HG03064 (cell line): ENCODE measurements at regions not wholly inside any gene's neighbourhood (a gene's known extent, or its start where the extent isn't known, plus 50 kb on each side); places are given as distances from the start of the nearest gene placed in this dataset.
A peak's percentile ranks its signal among the peaks of the same experiment; 100 is the strongest.

Experiments used
- ATAC-seq: cut with Tn5 transposase; IDR thresholded peaks from one replicate; pipeline ENCODE4 v1.9.1; 2021; ENCODE audit warnings: low read depth; ENCODE audit not compliant: unreplicated experiment

GRCh38 chr7:47149208-47149839, 432.6 kb downstream of the TNS3 start:
- peak; percentile 79 for ATAC-seq

DNA sequence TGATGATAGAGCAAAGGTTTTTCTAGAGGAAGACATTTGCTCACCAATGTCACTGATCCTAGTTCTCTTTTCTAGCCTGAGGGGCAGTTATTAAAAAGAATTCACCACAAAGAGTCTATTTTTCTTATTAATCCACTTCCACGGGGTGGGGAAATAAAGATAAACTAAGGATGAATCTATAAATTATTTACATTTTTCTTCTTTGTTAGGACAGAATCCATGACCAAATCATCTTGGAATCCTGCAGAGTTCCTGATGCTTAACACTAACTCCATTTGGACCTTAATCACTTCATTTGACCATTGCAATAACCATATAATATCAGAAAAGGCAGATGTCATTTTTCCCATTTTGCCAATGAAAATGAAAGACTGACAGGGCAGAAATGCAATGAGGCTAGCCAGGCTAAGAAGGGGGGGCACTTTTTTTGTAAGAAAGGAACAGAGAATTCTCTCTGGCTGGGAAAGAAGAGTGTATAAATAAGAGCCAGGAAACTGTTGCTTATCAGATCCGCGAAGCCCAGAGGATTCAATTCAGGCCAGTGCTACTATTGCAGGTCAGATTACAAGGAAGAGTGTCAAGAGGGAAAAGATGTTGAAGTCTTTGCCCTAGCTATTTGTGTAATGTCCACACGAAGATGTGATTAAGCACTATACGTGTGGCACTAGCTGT, 433.2 kb downstream of the TNS3 start:
- ATAC-seq, result no peak

GRCh38 chr7:47147213-47147631, 434.7 kb downstream of the TNS3 start:
- no peak for ATAC-seq

- no peak for ATAC-seq
Measured at GRCh38 chr7:47145982-47146381, 435.9 kb downstream of the TNS3 start.

DNA sequence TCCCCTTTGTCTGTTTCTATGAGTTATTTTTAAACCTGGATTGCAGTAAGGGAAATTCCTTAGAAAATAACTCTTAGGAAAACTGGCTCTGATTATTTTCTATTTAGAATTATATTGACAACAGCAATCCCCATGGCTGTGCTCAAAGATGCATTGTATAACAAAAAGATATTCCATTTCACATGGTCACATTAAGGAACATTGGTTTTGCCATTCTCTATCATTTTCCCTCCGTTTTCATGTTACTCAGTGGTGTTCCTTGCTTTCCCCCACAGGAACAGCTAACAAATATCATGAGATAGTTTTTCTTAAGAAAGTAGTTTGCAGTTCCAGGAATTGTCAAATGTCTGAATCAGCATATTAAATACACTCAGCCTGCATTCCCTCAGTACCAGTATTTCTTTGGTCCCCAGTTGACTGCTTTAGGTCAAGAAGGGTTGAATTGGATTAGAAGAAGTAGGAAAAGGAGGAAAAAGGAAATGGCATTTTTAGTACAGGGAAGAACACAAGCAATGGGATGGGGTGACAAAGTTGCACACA, 436.7 kb downstream of the TNS3 start:
- no peak for ATAC-seq

- ATAC-seq, result no peak
Measured at GRCh38 chr7:47143339-47143738, 438.6 kb downstream of the TNS3 start.

DNA sequence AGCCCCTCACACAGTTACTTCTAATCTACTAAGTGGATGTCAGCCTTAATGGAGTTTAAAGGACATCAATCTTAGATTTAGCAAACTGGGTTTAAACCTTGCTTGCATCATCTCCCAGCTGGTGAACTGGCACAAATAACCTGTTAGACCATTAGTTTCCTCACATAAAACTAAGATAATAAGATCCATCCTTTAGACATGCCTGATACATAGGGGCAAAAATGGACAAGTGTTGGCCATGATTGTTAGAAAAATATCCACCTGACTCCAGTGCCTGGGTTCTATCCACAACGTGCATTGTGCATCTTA, 439.1 kb downstream of the TNS3 start:
- no peak for ATAC-seq

DNA sequence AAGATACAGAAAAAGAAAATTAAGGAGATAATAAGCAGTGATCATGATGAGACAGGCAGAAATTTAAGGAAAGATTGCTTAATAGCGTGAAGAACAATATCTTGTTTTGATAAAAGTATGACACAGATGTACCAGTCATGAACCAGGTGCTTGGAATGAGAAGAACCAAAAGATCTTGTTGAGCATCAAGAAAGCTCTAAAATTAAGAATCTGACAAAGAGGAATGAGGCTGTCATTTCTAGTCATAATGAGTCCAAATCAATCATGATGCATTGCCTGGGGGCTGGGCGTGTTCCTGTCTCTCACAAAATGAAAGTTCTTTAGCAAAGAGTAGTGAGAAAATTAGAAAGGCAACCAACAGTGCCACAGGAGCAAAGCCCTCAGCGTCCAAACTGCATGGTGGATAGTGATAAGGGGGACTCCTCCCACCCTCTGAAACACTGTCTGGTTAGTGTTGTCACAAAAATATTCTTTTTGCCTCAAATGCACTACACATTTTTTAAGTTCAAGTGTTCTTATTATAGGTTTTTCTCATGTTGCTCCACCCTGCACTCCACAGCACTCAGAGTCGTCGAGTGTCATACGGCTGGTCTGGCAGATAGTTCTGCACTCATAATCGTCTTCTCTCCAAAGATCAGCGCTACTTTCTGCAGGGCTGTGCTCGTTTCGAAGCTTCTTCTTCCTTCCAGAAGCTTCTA, 439.6 kb downstream of the TNS3 start:
- no peak for ATAC-seq

- no peak for ATAC-seq
Measured at GRCh38 chr7:47132471-47132870, 449.4 kb downstream of the TNS3 start.

DNA sequence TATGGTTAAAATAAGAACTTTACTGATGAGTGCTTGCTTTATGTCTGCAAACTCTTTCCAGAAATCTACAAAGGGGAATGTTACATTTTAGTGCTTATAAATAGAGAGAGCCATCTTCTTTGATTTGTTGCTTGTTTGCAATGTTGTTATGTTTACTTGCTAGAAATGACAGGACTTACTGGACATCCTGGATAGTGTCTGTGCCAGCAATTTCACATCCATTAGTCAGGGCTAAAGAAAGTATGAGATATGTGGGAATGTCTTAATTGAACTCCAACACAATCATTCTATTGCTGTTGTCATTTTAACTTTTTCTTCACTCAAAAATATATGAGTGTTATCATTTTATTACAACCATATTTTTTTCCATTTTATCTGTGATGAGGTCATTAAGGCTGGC, 453.2 kb downstream of the TNS3 start:
- no peak for ATAC-seq

- ATAC-seq, result no peak
Measured at GRCh38 chr7:47125529-47125928, 456.4 kb downstream of the TNS3 start.

- ATAC-seq, result no peak
Measured at GRCh38 chr7:47119261-47119865, 462.5 kb downstream of the TNS3 start.

DNA sequence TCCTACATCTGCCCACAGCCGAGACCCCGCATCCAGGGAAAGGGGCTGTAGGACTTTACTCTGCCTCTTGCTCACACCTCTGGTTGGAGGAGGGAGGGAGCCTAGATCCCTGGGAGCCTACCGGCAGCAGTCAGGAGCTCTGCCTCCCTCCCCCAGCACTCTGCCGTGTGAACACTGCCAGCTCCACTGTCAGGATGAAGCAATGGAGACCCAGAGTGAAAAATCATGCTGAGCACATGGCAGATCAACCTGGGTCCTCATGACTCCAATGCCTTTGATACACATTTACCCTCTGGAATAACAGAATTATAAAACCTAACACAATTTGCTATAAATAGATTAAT, 477.7 kb downstream of the TNS3 start:
- ATAC-seq, result no peak

DNA sequence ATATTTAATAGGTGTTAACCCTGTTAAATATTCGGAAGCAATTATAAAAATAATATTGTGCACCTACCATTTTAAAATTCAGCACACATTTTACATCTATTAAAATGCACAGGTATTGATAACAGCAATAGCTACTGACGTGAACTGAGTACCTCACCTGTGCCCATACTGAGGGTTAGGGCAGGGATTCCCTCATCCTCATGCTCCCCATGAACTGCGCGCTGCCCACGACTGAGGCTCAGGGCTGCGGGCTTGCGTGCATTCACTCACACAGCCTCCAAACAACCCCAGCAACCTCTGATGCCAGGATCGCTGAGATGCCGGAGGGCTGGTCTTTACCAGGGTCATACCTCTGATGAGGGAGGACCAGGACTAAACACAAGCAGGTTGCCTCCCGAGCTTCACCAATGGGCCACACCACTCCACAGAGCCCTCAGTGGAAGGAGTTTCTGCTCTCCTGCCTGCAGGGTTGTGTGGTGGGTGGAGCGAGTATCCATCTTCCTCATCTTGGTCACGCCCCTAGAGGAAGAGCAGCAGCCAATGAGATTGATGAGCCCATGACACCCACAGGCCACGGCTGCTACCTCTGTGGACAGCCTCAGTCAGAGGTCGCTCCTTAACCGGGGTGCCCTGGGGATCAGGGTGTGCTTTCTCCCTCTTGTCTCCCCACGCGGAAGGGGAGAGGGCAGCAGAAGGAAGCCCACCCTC, 478.3 kb downstream of the TNS3 start:
- no peak for ATAC-seq

DNA sequence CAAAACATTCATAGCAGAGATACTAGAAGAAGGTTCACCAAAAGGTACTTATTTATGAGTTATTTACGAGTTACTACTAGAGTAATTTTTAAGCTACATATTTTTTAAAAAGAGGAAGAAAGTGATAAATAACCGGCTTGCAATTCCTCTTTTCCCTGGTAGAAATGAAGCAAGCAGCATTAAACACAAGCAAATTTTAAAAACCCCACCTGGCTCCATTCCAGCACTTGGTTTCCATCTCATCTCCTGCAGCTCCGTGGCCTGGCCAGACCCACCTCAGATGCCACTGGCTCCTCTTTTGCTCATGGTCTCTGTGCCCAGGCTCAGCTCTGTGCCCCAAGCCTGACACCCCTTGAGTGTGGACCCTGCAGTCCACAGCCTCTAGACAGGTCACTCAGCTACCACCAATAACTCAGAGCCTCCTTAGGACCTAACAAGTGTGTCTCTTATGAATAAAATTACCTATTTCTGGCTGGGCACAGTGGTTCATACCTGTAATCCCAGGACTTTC, 479.5 kb downstream of the TNS3 start:
- no peak for ATAC-seq

DNA sequence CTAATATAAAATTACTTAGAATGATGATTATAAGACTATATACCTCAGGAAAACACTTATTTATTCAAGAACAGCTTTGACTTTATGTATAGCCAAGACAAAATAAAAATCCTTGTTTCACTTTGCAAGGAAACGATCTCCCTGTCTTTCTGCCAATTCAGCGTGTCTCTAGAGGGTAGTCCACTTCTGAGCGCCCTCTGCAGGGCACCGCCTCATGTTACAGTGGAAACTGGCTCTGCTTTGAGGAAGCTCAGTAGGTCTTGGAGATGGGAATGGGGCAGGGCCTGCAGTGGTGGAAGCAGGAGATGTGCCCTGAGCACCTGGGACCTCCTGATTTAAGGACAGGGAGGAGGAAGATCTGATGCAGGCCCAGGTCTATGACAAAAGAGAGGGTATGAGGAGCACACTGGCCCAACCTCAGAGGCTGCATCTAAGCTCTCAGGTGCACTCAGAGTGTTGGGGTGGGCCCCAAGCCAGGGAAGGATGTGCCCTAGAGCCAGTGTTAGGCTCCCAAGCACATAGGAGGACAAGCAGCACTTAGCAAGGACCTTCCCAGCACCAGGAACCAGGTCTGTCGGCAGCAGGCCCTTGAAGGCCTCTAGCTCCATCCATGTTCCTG, 481.0 kb downstream of the TNS3 start:
- ATAC-seq, result no peak

DNA sequence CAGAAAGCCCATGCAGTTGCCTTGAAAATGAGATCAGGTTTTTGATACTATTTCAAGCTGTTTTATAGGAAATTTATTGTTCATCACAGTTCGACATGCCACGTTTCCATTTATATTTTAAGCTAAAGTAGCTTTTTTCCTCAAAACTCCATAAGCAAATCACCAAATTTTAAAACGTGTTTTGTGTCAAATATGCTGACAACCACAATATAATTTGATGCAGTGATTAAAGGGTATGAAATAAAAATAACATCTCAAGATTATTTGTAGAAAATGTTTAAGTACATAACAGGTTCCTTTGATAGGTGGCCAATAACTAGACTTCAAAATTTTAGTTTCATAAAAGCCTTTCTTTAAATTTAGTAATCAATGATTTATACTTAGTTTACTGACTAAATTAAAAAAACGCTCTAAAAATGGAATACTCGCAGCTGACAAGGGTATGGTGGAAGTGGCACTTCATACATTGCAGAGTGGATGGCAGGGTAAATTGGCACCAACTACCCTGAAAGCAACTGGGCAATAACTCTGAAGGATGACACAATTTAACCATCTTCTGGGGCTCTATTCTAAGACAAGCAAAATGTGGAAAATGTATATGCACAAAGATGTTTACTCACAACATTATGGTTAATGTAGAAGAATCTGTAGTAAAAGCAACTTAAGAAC, 481.6 kb downstream of the TNS3 start:
- no peak for ATAC-seq

DNA sequence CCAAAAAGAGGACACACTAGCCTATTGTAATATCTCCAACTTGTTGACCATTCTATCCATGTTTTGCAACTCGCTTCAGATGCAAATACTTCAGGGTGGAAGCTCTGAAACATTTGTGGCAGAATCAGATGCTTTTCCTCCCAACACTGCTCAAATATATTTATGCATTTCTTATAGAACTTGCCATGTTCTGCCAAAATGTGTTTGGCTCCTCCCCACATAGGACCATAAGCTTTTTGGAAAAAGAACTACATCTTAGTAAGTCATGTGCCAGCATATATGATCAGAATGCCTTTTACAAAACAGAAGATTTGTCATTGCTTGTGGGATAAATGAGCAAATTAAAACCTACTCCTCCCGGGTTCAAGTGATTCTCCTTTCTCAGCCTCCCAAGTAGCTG, 484.5 kb downstream of the TNS3 start:
- no peak for ATAC-seq

- ATAC-seq, result no peak
Measured at GRCh38 chr7:47095946-47096345, 486.0 kb downstream of the TNS3 start.

- ATAC-seq, result no peak
Measured at GRCh38 chr7:47094462-47094861, 487.4 kb downstream of the TNS3 start.
